ENCODE measurements at regions not wholly inside any gene's neighbourhood (a gene's known extent, or its start where the extent isn't known, plus 50 kb on each side); places are given as distances from the start of the nearest gene placed in this dataset.

- H3K27ac Mint-ChIP-seq, result no peak overlapping the region
- TF ChIP-seq, protein P1, sequence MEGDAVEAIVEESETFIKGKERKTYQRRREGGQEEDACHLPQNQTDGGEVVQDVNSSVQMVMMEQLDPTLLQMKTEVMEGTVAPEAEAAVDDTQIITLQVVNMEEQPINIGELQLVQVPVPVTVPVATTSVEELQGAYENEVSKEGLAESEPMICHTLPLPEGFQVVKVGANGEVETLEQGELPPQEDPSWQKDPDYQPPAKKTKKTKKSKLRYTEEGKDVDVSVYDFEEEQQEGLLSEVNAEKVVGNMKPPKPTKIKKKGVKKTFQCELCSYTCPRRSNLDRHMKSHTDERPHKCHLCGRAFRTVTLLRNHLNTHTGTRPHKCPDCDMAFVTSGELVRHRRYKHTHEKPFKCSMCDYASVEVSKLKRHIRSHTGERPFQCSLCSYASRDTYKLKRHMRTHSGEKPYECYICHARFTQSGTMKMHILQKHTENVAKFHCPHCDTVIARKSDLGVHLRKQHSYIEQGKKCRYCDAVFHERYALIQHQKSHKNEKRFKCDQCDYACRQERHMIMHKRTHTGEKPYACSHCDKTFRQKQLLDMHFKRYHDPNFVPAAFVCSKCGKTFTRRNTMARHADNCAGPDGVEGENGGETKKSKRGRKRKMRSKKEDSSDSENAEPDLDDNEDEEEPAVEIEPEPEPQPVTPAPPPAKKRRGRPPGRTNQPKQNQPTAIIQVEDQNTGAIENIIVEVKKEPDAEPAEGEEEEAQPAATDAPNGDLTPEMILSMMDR (conservative IDR thresholded peaks at IDR 0.05), result no peak
- H3K36me3 Mint-ChIP-seq, result no peaks in the 10 kb centered on the region
- H3K9me3 Mint-ChIP-seq, result peaks cover 22% of the 10 kb centered on the region
- DNase-seq (ENCODE audit: extremely low spot score, unreplicated experiment), result no peak
- no peaks in the 10 kb centered on the region for H3K27me3 Mint-ChIP-seq
- H3K4me1 Mint-ChIP-seq (ENCODE audit: unreplicated experiment), result no peaks in the 10 kb centered on the region
- no peak overlapping the region for H3K4me3 Mint-ChIP-seq
Measured at GRCh38 chr3:5510300-5510699, 322.8 kb downstream of the EDEM1 start.

- Mint-ChIP-seq H3K27ac (no peak overlapping the region), H3K9me3 (no peaks in the 10 kb centered on the region), H3K4me1 (ENCODE audit: unreplicated experiment) (no peaks in the 10 kb centered on the region), H3K36me3 (no peaks in the 10 kb centered on the region), H3K4me3 (no peak overlapping the region), H3K27me3 (no peaks in the 10 kb centered on the region)
- no peak for DNase-seq (ENCODE audit: extremely low spot score, unreplicated experiment)
- TF ChIP-seq, protein P1 (conservative IDR thresholded peaks at IDR 0.05), result no peak
Measured at GRCh38 chr3:5517921-5518320, 330.4 kb downstream of the EDEM1 start.

DNA sequence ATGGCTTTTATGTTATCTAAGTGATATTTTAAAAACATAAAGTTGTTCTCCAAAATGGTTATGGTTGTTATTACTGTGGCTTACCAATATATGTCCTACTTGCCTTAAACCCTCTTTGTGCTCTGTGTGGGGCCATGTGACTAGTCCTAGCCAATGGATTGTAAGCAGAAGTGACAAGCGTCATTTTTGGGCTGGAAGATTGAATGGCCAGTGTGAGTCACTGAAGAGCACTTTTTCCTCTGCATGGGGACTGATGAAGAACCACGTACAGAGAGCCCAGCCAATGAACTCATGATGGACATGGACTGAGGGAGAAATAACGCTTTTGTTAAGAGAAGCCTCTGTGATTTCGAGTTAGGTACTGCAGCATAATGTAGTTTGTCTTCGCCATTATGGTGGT, 332.7 kb downstream of the EDEM1 start:
- Mint-ChIP-seq H3K4me3 (no peak overlapping the region), H3K9me3 (no peaks in the 10 kb centered on the region), H3K27ac (no peak overlapping the region), H3K4me1 (ENCODE audit: unreplicated experiment) (no peaks in the 10 kb centered on the region), H3K27me3 (no peaks in the 10 kb centered on the region), H3K36me3 (no peaks in the 10 kb centered on the region)
- TF ChIP-seq, protein P1 (conservative IDR thresholded peaks at IDR 0.05), result no peak
- DNase-seq (ENCODE audit: extremely low spot score, unreplicated experiment), result no peak

GRCh38 chr3:5523125-5523524, 335.6 kb downstream of the EDEM1 start:
- no peak overlapping the region for H3K4me3 Mint-ChIP-seq
- no peaks in the 10 kb centered on the region for H3K27me3 Mint-ChIP-seq
- no peaks in the 10 kb centered on the region for H3K4me1 Mint-ChIP-seq (ENCODE audit: unreplicated experiment)
- no peaks in the 10 kb centered on the region for H3K36me3 Mint-ChIP-seq
- no peaks in the 10 kb centered on the region for H3K9me3 Mint-ChIP-seq
- no peak for DNase-seq (ENCODE audit: extremely low spot score, unreplicated experiment)
- no peak overlapping the region for H3K27ac Mint-ChIP-seq
- TF ChIP-seq, protein P1 (conservative IDR thresholded peaks at IDR 0.05), result no peak

- no peak overlapping the region for H3K4me3 Mint-ChIP-seq
- H3K9me3 Mint-ChIP-seq, result no peaks in the 10 kb centered on the region
- H3K4me1 Mint-ChIP-seq (ENCODE audit: unreplicated experiment), result no peaks in the 10 kb centered on the region
- DNase-seq (ENCODE audit: extremely low spot score, unreplicated experiment), result no peak
- no peaks in the 10 kb centered on the region for H3K36me3 Mint-ChIP-seq
- no peaks in the 10 kb centered on the region for H3K27me3 Mint-ChIP-seq
- TF ChIP-seq, protein P1 (conservative IDR thresholded peaks at IDR 0.05), result no peak
- no peak overlapping the region for H3K27ac Mint-ChIP-seq
Measured at GRCh38 chr3:5531039-5531438, 343.5 kb downstream of the EDEM1 start.

GRCh38 chr3:5531741-5532290, 344.3 kb downstream of the EDEM1 start:
- TF ChIP-seq, protein P1 (conservative IDR thresholded peaks at IDR 0.05), result no peak
- no peak overlapping the region for H3K27ac Mint-ChIP-seq
- DNase-seq (ENCODE audit: extremely low spot score, unreplicated experiment), result no peak
- H3K27me3 Mint-ChIP-seq, result no peaks in the 10 kb centered on the region
- no peaks in the 10 kb centered on the region for H3K36me3 Mint-ChIP-seq
- H3K4me1 Mint-ChIP-seq (ENCODE audit: unreplicated experiment), result no peaks in the 10 kb centered on the region
- no peak overlapping the region for H3K4me3 Mint-ChIP-seq
- no peaks in the 10 kb centered on the region for H3K9me3 Mint-ChIP-seq
